Activated naive CD4-positive, alpha-beta T cell treated with anti-CD3 and anti-CD28 coated beads, Interleukin-2, amount 50 U/mL, for 16 hours (primary cell): ENCODE measurements at regions not wholly inside any gene's neighbourhood (a gene's known extent, or its start where the extent isn't known, plus 50 kb on each side); places are given as distances from the start of the nearest gene placed in this dataset.

Source experiments
- DNase-seq: peaks from one replicate; pipeline ENCODE4 v3.0.0-alpha.2; 2020

DNA sequence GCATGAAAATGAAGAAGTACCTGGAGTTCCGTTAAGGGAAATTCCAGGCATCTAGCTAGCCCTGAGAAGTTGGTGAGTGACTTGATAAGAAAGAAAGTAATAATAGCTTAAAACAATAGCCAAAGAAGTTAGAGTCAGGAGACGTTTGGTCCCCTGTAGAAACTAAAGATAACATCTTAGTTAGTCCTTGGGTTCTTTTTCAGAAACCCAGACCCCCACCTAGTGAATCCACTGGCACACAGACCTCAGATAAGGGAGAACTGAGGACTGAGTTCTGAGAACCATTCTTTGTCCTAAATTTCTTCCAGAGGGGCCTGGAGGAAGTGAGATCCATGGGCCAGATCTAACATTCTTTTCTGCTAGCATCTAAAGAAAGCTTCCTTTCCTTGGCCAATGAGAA lies 335.4 kb downstream of the SLC4A3 start:
- DNase-seq, result no peak

DNA sequence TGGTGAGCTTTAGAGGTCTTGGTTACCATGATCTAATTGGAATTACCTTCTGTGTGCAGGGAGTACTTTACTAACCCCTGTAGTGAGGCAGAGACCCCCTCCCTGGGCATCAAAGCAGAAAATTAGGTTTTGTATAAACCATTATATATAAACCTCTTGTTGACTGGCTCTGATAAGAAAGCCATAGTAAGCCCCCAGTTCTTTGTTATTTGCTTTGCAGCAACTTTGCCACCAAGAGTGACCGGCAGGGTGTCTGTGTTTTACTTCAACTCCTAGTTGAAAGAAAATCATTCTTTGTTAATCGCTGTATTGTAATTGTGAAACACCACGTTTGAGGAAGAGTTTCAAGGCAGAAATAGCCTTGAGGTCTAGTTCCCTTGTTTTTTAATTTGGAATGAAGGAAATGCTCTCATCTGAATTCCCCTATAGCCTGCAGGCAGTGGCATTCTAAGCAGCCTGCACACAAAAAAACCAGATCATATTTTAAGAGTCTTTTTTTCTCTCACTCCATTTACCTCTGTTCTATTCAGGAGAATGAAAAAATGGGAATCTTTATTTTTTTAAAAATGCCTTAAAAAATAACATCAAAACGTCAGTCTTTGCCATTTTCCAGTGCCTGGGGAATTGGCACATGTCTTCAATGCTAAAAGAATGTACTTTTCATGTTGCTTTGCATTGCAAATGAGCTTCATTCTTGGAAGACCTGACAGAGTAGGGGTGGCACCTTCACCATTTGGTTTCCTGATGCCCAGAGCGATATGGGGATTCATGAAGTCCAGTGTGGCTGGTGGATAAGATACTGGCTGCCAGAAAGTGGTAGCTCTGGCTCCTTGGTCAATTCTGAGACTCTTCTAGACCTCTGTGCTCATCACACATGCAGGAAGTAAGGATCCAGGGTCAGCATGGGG lies 338.1 kb downstream of the SLC4A3 start:
- DNase-seq, result no peak

- no peak for DNase-seq
Observed at GRCh38 chr2:219967247-219968245, 340.1 kb downstream of the SLC4A3 start.

DNA sequence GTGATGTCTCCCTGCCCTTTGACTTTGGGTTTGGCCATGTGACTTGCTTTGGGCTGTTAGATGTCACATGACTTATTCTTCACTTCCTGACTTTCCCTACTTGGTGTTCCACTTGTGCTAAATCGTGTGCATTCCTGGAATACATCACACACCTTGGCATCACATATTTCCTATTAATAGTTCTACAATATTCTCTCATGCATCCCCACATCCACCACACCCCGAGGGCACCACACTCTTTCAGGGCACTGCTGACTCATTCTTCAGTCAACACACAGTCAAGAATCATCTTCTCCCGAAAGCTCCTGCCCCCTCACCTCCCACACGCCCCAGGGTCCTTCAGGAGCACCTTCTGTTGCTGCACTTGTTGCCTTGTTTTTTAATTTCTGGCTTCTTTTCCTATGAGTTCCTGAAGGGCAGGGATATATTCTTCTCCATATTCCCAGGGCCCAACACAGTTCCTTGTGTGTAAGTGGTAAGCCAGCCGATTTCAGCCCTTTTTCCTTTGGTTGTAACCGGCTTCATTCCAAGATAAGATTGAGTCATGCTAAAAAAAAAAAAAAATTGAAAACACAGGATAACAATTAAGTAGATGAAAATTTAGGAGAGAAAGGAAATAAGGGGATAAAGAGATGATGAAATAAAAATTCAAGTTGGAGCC lies 341.4 kb downstream of the SLC4A3 start:
- no peak for DNase-seq

DNA sequence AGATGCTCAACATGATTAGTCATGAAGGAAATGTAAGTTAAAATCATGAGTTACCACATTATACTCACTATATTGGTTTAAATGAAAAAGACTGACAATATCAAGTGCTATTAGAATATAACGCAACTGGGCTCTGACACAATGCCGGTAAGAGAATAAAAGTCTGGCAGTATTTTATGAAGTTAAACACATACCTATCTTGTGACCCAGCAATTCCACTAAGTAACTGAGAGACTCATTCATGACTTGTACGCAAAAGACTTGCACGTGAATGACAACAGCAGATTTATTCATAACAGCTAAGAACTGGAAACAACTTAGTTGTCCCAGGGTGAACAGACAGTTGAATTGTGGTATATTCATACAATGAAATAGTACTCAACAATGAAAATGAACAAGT lies 342.1 kb downstream of the SLC4A3 start:
- DNase-seq, result no peak

- no peak for DNase-seq
Observed at GRCh38 chr2:219973136-219973535, 345.7 kb downstream of the SLC4A3 start.

DNA sequence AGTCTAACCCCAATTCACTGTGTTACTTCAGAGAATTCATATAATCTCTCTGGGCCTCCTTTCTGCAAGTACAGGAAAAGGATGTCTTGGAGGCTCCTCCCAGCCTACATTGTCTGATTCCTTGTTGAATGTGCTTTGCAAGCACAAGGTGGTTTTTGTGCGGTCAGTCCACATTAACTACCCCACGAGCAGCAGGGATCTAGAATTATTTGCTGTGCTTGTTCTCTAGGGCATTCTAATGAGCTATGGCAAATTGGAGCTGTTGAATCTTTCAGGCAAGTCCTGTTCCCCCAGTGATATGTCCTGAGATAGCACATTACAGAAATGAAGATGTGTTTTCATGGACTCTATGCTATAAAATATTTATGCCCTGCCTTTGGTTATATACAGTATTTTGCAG lies 349.4 kb downstream of the SLC4A3 start:
- DNase-seq, result no peak

GRCh38 chr2:219980638-219981037 lies 353.2 kb downstream of the SLC4A3 start:
- DNase-seq, result no peak

DNA sequence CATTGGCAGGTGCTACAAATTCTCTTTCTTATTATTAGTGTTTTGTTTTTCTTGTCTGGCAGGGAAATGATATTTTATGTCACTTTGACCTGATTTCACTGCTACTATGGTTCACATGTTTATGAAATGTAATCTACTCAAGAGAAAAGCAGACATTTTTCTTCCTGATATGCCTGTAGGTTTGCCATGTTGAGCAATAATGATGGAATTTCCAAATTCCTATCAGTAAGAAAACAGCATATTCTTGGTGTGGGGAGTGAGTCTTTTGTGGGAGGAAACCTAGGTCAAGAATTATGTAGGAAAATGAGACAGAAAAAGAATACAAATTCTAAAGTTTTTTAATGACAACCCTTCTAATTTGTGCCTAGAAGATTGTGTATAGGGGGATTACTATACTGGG lies 356.4 kb downstream of the SLC4A3 start:
- DNase-seq, result no peak

- DNase-seq, result no peak
Observed at GRCh38 chr2:219985017-219985416, 357.6 kb downstream of the SLC4A3 start.

DNA sequence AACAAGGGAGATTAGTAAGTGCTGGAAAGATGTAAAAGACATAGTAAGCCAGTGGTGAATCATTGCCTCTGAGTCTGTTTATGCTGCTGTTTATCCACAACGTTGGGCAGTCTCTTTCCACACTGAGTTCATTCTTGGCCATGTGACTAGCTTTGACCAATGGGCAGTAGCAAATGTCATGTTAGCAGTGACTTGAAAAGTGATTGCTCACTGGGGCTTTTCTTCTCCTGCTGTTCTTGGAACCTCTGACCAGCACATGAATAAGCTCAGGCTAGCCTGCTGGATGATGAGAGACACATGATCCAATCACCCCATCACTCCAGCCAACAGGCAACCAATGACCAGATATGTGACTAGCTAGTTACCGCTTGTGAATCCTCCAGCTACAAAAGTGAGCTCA lies 360.4 kb downstream of the SLC4A3 start:
- DNase-seq, result no peak

GRCh38 chr2:219989744-219990143 lies 362.3 kb downstream of the SLC4A3 start:
- no peak for DNase-seq

GRCh38 chr2:219991116-219991515 lies 363.7 kb downstream of the SLC4A3 start:
- DNase-seq, result no peak

GRCh38 chr2:219995399-219995798 lies 368.0 kb downstream of the SLC4A3 start:
- no peak for DNase-seq

- no peak for DNase-seq
Observed at GRCh38 chr2:219995991-219996765, 368.7 kb downstream of the SLC4A3 start.

GRCh38 chr2:219997341-219997851 lies 370.0 kb downstream of the SLC4A3 start:
- no peak for DNase-seq

GRCh38 chr2:219998107-219998506 lies 370.7 kb downstream of the SLC4A3 start:
- no peak for DNase-seq

GRCh38 chr2:219998714-219999227 lies 371.3 kb downstream of the SLC4A3 start:
- no peak for DNase-seq

- no peak for DNase-seq
Observed at GRCh38 chr2:220000080-220000479, 372.6 kb downstream of the SLC4A3 start.

- DNase-seq, result no peak
Observed at GRCh38 chr2:220000586-220000985, 373.2 kb downstream of the SLC4A3 start.

GRCh38 chr2:220001751-220002150 lies 374.3 kb downstream of the SLC4A3 start:
- DNase-seq, result no peak

DNA sequence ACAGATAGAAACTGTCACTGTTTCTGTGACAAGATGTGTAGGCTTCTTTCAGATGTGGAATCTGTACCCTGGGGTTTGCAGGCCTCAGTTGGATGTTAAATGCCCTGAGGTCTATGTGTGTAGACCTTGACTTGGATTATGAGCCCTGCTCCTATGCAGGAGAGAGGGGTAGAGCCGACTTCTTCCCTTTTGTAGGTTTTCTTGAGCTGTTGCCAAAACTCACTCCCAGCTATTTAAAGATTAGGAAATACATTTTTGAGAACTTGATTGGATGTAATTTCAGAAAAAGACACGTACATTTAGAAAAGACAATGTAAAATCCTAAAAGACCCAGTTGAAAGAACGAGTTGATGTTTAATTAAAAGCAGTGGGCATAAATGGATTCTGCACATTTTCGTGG lies 374.8 kb downstream of the SLC4A3 start:
- no peak for DNase-seq
